HG03439 (cell line): ENCODE measurements at regions not wholly inside any gene's neighbourhood (a gene's known extent, or its start where the extent isn't known, plus 50 kb on each side); places are given as distances from the start of the nearest gene placed in this dataset.
"Not testable (repeated sequence)": the region's sequence is repeated elsewhere in the genome, so short reads cannot be mapped to it uniquely, and the experiment has no call there.

Source experiments
- ATAC-seq: cut with Tn5 transposase; IDR thresholded peaks from one replicate; pipeline ENCODE4 v1.9.1; 2021; ENCODE audit warnings: mild to moderate bottlenecking, moderate library complexity; ENCODE audit not compliant: unreplicated experiment

- no peak for ATAC-seq
Observed at GRCh38 chr9:80516679-80517078, 944.9 kb downstream of the TLE4 start.

GRCh38 chr9:80509358-80509757, 937.6 kb downstream of the TLE4 start:
- ATAC-seq, result no peak

- no peak for ATAC-seq
Observed at GRCh38 chr9:80507611-80508010, 935.8 kb downstream of the TLE4 start.

GRCh38 chr9:80504601-80505230, 933.0 kb downstream of the TLE4 start:
- ATAC-seq, result no peak

- ATAC-seq, result no peak
Observed at GRCh38 chr9:80503671-80504281, 932.0 kb downstream of the TLE4 start.

- ATAC-seq, result no peak
Observed at GRCh38 chr9:80502306-80502705, 930.5 kb downstream of the TLE4 start.

- ATAC-seq, result no peak
Observed at GRCh38 chr9:80501635-80502034, 929.9 kb downstream of the TLE4 start.

- no peak for ATAC-seq
Observed at GRCh38 chr9:80500300-80500699, 928.5 kb downstream of the TLE4 start.

GRCh38 chr9:80498001-80498555, 926.3 kb downstream of the TLE4 start:
- ATAC-seq, result no peak

- no peak for ATAC-seq
Observed at GRCh38 chr9:80496901-80497556, 925.3 kb downstream of the TLE4 start.

- ATAC-seq, result no peak
Observed at GRCh38 chr9:80493258-80493657, 921.5 kb downstream of the TLE4 start.

- no peak for ATAC-seq
Observed at GRCh38 chr9:80492221-80492620, 920.5 kb downstream of the TLE4 start.

GRCh38 chr9:80491086-80491696, 919.4 kb downstream of the TLE4 start:
- ATAC-seq, result no peak

- ATAC-seq, result no peak
Observed at GRCh38 chr9:80489329-80489728, 917.6 kb downstream of the TLE4 start.

- ATAC-seq, result no peak
Observed at GRCh38 chr9:80485420-80486250, 913.9 kb downstream of the TLE4 start.

GRCh38 chr9:80482251-80482650, 910.5 kb downstream of the TLE4 start:
- ATAC-seq, result not testable (repeated sequence)

GRCh38 chr9:80467632-80468031, 895.9 kb downstream of the TLE4 start:
- ATAC-seq, result no peak

GRCh38 chr9:80465556-80465955, 893.8 kb downstream of the TLE4 start:
- no peak for ATAC-seq

- ATAC-seq, result no peak
Observed at GRCh38 chr9:80449513-80449912, 877.7 kb downstream of the TLE4 start.

GRCh38 chr9:80448996-80449395, 877.2 kb downstream of the TLE4 start:
- ATAC-seq, result no peak

GRCh38 chr9:80447876-80448275, 876.1 kb downstream of the TLE4 start:
- ATAC-seq, result no peak
